Endodermal cell (in vitro differentiated cells): ENCODE measurements at regions not wholly inside any gene's neighbourhood (a gene's known extent, or its start where the extent isn't known, plus 50 kb on each side); places are given as distances from the start of the nearest gene placed in this dataset.

Experiments
- DNase-seq: peaks from one replicate; pipeline ENCODE4 v3.0.0-alpha.2; 2017
- H3K27ac ChIP-seq: 2 replicates; pipeline ENCODE4 v1.5.1; 2013; ENCODE audit warnings: mild to moderate bottlenecking, low read depth, low read length, moderate library complexity
- H3K27me3 ChIP-seq: 2 replicates; pipeline ENCODE4 v1.6.1; 2013; ENCODE audit warnings: mild to moderate bottlenecking, low read length, moderate library complexity; ENCODE audit not compliant: insufficient read depth, control insufficient read depth, poor library complexity, severe bottlenecking
- H3K36me3 ChIP-seq: 2 replicates; pipeline ENCODE4 v1.7.0; 2013; ENCODE audit warnings: mild to moderate bottlenecking, low read length, moderate library complexity; ENCODE audit not compliant: control insufficient read depth, insufficient read depth
- H3K4me1 ChIP-seq: one replicate; pipeline ENCODE4 v1.7.0; 2013; ENCODE audit warnings: low read length; ENCODE audit not compliant: control insufficient read depth, insufficient read depth
- H3K4me3 ChIP-seq: 2 replicates; pipeline ENCODE4 v1.5.1; 2013; ENCODE audit warnings: mild to moderate bottlenecking, low read length, moderate library complexity
- H3K9ac ChIP-seq: 2 replicates; pipeline ENCODE4 v1.6.1; 2013; ENCODE audit warnings: mild to moderate bottlenecking, low read length, moderate library complexity; ENCODE audit not compliant: poor library complexity, severe bottlenecking; ENCODE audit errors: extremely low read depth
- H3K9me3 ChIP-seq: 2 replicates; pipeline ENCODE4 v1.6.1; 2013; ENCODE audit warnings: mild to moderate bottlenecking, low read length, moderate library complexity; ENCODE audit not compliant: control insufficient read depth
- H3K27ac Mint-ChIP-seq: 2 replicates; pipeline ENCODE4 v1.8.0; 2020; ENCODE audit warnings: mixed read lengths
- H3K27me3 Mint-ChIP-seq: 2 replicates; pipeline ENCODE4 v1.8.0; 2021; ENCODE audit warnings: mild to moderate bottlenecking, mixed read lengths; ENCODE audit not compliant: insufficient read depth
- H3K36me3 Mint-ChIP-seq: 2 replicates; pipeline ENCODE4 v1.8.0; 2020; ENCODE audit warnings: low read depth, mixed read lengths
- H3K4me1 Mint-ChIP-seq: 2 replicates; pipeline ENCODE4 v1.8.0; 2020; ENCODE audit warnings: mixed read lengths
- H3K4me3 Mint-ChIP-seq: 2 replicates; pipeline ENCODE4 v1.8.0; 2020; ENCODE audit warnings: mild to moderate bottlenecking, moderate library complexity, mixed read lengths
- H3K9me3 Mint-ChIP-seq: 2 replicates; pipeline ENCODE4 v1.8.0; 2020; ENCODE audit warnings: mild to moderate bottlenecking, mixed read lengths
- WGBS, 2 experiments: methylation state at CpG; one replicate each; pipeline versions ENCODE4 v1.1.5 to v1.1.7; 2013; ENCODE audit warnings: missing lambda C conversion rate in 2 of 2, mixed read lengths in 1 of 2; ENCODE audit not compliant: insufficient coverage in 1 of 2, insufficient read length in 1 of 2; 5-methylcytosine and 5-hydroxymethylcytosine counted together
- TF ChIP-seq, protein P1 (sequence below): fragments of 200-600 bp; sonication (generic); conservative IDR thresholded peaks from 2 replicates; pipeline ENCODE4 v1.5.0; 2021; ENCODE audit warnings: antibody characterized with exemption, mild to moderate bottlenecking

DNA sequence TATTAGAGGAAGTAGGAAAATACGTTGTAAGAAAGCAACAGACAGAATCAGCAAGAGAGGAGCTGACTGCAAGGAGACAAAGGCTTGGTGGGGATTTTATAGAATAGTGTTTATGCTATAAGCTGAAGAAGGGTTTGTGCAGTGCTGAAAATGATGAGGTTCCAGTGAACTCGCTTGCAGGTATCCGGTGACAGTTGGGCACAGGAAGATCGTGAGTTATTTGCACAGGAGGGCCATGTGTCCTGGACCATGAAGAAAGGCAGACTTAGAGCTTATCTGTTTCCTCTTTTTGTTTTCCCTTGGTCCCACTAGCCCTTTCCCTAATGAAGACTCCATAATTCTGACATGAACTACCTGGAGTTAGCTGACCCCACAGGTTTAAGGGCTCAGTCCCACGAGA lies 61.4 kb downstream of the NXNL2 start:
- Mint-ChIP-seq H3K27ac (no peak overlapping the region), H3K4me1 (no peaks in the 10 kb centered on the region), H3K4me3 (no peak overlapping the region), H3K27me3 (peaks cover 14% of the 10 kb centered on the region), H3K36me3 (no peaks in the 10 kb centered on the region), H3K9me3 (no peaks in the 10 kb centered on the region)
- H3K9me3 ChIP-seq: no peaks in the 10 kb centered on the region
- DNase-seq: no peak
- H3K4me3 ChIP-seq: no peak overlapping the region
- H3K27ac ChIP-seq: no peak overlapping the region
- TF ChIP-seq, protein P1, sequence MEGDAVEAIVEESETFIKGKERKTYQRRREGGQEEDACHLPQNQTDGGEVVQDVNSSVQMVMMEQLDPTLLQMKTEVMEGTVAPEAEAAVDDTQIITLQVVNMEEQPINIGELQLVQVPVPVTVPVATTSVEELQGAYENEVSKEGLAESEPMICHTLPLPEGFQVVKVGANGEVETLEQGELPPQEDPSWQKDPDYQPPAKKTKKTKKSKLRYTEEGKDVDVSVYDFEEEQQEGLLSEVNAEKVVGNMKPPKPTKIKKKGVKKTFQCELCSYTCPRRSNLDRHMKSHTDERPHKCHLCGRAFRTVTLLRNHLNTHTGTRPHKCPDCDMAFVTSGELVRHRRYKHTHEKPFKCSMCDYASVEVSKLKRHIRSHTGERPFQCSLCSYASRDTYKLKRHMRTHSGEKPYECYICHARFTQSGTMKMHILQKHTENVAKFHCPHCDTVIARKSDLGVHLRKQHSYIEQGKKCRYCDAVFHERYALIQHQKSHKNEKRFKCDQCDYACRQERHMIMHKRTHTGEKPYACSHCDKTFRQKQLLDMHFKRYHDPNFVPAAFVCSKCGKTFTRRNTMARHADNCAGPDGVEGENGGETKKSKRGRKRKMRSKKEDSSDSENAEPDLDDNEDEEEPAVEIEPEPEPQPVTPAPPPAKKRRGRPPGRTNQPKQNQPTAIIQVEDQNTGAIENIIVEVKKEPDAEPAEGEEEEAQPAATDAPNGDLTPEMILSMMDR: no peak
- no peaks in the 10 kb centered on the region for H3K36me3 ChIP-seq
- no peaks in the 10 kb centered on the region for H3K27me3 ChIP-seq
- H3K4me1 ChIP-seq: no peaks in the 10 kb centered on the region
- H3K9ac ChIP-seq: no peak overlapping the region
- 90 to 99% methylated on average over 5 of the region's 5 CpGs for WGBS, 2 experiments

DNA sequence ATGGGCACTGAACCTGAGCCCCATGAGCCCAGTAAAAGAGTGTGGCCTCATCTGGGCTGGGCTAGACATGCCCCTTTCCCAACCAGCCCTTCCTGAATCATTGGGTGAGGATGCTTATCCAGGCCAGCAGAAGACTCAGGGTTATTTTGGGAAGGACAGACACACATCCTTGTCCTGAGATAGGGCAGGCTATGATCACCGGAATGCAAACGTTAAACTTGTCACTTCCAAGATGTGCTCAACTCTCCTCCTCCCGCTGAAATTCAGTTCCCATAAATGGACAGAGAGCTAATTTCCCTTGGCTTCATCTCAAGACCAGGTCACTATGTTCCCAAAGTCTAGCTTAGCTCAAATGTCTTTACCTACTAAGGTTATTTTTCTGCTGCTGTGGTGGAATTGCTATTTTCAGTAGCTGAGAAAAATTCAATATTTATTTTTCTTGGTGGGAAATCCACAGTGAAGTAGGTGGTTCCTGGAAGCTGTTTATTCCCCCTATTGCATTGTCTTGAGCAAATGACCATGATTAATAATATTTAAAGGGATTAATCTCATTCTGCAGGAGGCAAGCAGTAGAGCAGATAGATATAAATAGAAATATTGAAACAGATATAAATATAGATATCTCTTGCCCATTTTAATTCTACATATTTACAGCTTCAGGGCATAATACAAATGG lies 70.0 kb downstream of the NXNL2 start:
- Mint-ChIP-seq H3K27me3 (peaks cover 11% of the 10 kb centered on the region), H3K4me3 (no peak overlapping the region), H3K36me3 (no peaks in the 10 kb centered on the region), H3K27ac (no peak overlapping the region), H3K9me3 (no peaks in the 10 kb centered on the region), H3K4me1 (no peaks in the 10 kb centered on the region)
- no peak for DNase-seq
- Histone ChIP-seq H3K27me3 (no peaks in the 10 kb centered on the region), H3K27ac (no peak overlapping the region), H3K36me3 (no peaks in the 10 kb centered on the region), H3K9ac (no peak overlapping the region), H3K9me3 (no peaks in the 10 kb centered on the region), H3K4me3 (no peak overlapping the region), H3K4me1 (no peaks in the 10 kb centered on the region)
- TF ChIP-seq, protein P1: no peak
- WGBS, 2 experiments: 88 to 92% methylated on average over 3 of the region's 3 CpGs

DNA sequence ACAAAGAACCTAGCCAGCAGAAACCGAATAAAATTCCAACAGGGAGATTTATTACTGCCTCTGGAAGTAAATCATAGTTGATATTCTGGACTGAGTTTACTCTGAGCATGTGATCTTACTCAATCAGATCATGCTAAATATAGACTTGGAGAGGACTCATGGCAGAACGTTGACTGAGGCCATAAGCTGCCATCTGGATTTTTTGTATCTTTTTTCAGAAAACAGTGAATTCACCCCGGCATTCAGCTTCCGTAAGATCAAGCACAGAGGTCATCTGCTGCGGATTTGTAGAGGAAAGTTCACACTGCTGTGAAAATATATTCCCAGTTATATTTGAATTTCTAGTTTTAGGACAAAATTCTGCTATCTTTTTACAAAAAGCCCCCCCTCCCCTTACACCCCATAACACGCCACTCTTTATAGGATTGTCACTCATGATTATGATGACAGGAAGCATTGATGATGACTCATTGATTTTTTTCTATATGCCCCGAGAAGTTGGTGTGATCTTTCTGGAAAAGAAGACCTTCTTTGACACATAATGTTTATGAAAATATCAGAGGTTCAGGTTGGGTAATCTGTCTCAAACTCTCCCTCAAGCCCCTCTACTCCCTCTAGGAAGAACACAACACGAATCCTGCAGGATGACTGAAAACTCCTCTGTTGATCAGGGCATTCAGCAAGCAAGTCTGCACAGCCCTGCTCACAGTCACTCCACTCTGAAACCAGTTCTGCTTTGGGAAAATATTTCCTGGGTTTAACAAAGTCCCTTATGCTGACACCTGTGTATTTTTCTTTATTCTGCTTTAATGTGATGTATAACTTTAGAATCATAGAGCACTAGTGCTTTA lies 70.8 kb downstream of the NXNL2 start:
- no peak overlapping the region for H3K4me3 Mint-ChIP-seq
- no peaks in the 10 kb centered on the region for H3K36me3 ChIP-seq
- H3K27ac ChIP-seq: no peak overlapping the region
- H3K27me3 Mint-ChIP-seq: peaks cover 5% of the 10 kb centered on the region
- H3K27ac Mint-ChIP-seq: no peak overlapping the region
- no peaks in the 10 kb centered on the region for H3K9me3 Mint-ChIP-seq
- no peak for DNase-seq
- no peaks in the 10 kb centered on the region for H3K9me3 ChIP-seq
- no peak overlapping the region for H3K4me3 ChIP-seq
- 86 to 94% methylated on average over 4 to 8 of the region's 8 CpGs for WGBS, 2 experiments
- no peaks in the 10 kb centered on the region for H3K27me3 ChIP-seq
- no peaks in the 10 kb centered on the region for H3K4me1 ChIP-seq
- no peaks in the 10 kb centered on the region for H3K36me3 Mint-ChIP-seq
- TF ChIP-seq, protein P1: no peak
- no peaks in the 10 kb centered on the region for H3K4me1 Mint-ChIP-seq
- no peak overlapping the region for H3K9ac ChIP-seq
